ENCODE measurements at regions not wholly inside any gene's neighbourhood (a gene's known extent, or its start where the extent isn't known, plus 50 kb on each side); places are given as distances from the start of the nearest gene placed in this dataset.

DNA sequence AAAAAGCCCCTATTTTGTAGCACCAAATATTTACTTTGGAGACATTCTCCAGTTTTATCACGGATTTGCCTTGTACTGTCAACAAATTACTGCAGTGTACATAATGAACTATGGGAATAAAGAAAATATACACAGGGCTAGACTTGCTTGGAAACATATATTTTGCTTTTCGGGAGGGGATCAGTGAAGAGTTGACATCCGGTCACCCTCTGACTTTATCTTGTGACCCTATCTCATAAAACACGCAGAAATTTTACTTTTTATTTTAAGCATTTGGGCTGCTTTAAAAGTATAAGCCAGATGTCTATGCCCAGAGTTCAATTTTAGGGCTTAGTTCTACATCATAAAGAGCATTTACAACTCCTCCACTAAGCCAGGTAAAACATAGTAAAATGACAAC is 630.7 kb downstream of the TOX3 start:
- no peak for TF ChIP-seq GATA3 (IDR thresholded peaks at IDR 0.05; ENCODE audit: low read depth, low read length)
- TF ChIP-seq GATA2 (IDR thresholded peaks at IDR 0.05; ENCODE audit: low read depth, low read length) = no peak

DNA sequence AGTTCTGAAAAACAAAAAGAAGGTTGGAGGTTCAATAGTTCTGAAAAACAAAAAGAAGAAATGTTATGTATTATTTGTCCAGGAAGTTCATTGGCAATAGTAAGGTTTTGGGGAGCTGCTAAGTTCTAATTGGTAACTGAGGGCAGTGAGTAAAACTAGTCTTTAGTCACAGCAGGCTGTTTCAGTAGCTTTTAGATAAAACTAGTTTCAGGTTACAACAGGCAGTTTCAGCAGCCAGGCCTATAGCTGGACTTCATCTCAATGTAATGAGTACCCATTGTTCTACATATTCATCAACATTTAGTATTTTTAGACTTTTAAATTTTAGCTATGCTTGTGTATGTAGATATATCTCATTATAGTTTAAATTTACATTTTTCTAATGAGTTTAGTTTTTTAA is 639.3 kb downstream of the TOX3 start:
- no peak for TF ChIP-seq GATA2 (IDR thresholded peaks at IDR 0.05; ENCODE audit: low read depth, low read length)
- no peak for TF ChIP-seq GATA3 (IDR thresholded peaks at IDR 0.05; ENCODE audit: low read depth, low read length)

DNA sequence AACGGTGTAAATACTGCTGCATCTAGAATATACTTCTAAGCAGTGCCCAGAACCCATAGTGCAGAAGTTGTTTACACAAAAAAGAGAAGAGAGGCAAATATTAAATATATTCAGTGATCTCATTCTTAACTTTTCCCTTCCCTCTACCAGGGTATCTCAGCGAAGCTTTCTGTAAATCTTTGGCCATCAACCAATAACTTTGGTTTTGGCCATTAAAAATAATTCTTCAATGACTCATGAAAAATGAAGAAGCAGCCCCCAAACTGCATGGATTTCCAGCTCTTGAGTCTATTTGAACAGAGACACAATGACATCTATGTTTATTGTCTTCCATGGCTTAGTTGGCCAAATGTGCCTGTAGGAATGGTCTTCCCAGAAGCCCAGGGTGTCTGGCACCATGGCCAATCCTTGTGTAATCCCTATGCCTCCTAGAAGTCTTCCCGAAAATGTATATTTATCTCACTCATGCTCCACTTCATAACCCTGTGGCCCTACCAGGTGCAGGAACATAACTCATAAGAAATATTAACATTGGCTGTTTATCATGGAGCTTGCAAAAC is 646.6 kb downstream of the TOX3 start:
- TF ChIP-seq GATA3 (IDR thresholded peaks at IDR 0.05; ENCODE audit: low read depth, low read length) = no peak

DNA sequence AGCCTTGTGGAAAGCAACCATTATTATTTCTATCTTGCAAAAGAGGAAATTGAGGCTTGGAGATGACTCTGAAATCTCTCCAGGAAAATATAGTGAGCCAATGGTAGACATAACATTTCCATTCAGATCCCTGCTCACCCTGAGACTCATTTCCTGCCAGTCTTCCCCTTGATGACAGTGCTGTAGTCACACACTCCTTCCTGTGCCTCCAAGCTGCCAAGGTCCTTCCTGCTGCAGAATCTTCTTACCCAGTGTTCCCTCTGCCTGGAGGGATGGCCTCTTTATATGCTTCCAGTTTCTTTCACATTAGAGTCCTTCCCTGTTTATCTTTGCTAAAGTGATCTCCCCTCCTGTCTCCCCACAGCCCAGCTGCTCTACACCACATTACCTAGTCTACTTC is 648.1 kb downstream of the TOX3 start:
- TF ChIP-seq GATA2 (IDR thresholded peaks at IDR 0.05; ENCODE audit: low read depth, low read length) (no peak), GATA3 (IDR thresholded peaks at IDR 0.05; ENCODE audit: low read depth, low read length) (no peak)

DNA sequence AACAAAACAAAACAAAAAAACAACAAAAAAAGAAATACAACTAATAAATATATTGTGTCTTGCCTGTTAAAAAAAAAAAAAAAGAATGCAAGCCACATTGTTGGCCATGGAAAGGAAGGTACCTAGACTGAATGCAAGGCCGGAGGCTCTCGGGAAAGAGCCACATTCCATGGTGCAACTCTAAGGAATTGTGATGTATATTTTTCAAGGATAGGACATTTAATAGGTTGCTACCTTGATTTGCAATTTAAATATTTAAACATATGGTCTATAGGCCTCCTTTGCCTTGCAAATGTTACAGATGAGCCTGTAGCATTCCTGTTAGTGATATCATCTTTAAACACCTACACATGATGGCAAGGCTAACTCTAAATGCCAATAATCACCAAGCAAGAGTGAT is 650.9 kb downstream of the TOX3 start:
- no peak for TF ChIP-seq GATA2 (IDR thresholded peaks at IDR 0.05; ENCODE audit: low read depth, low read length)

DNA sequence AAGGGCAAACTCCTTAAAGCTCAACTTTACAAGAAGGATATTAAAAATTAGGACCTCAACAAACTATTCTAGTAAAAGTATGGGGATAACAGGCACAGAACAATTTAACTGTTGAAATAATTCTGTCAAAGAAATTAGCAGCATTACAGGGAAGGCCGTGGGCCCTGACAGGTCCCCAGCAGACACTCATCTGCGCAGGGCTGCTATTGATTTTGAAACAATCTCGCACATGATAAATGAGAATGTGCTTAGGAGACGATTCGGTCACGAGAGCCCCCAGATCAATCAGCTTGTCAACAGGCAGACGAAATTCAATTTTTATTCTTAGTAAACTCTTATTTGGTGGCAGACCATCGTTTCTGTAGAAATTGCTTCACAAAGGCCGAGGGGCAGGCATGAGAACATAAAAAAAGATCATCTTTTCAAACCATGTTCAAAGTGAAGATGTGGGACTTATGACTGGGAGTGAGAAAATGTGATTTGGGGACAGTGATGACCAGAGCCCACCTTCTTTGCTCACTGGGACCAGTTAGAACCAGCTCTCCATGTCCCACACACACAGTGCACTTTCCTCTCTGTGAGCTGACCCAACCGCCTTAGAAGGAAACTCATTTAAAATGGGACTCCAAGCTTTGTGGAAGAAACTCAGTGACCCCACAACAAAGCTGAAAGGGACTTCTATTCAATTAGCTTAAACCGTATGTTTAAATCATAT is 654.5 kb downstream of the TOX3 start:
- no peak for TF ChIP-seq GATA3 (IDR thresholded peaks at IDR 0.05; ENCODE audit: low read depth, low read length)
- no peak for TF ChIP-seq GATA2 (IDR thresholded peaks at IDR 0.05; ENCODE audit: low read depth, low read length)

DNA sequence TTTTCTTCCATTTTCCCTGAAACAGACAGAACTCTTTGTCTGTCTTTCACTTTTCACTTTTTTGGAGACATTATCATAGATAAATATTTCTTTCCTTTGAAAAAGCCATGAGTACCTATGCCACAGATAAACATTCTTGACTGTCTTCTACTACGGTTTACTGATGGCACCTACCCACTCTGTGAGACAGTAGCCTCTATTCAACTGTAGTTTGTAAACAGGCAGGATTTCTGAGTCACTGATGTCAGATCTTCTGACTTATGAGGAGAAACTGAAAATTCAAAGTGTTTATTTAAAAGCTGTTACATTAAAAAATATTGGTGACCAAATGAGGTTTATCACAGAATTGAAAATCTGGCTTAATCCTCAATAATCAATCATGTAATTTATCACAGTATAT is 658.4 kb downstream of the TOX3 start:
- no peak for TF ChIP-seq GATA2 (IDR thresholded peaks at IDR 0.05; ENCODE audit: low read depth, low read length)
- no peak for TF ChIP-seq GATA3 (IDR thresholded peaks at IDR 0.05; ENCODE audit: low read depth, low read length)

DNA sequence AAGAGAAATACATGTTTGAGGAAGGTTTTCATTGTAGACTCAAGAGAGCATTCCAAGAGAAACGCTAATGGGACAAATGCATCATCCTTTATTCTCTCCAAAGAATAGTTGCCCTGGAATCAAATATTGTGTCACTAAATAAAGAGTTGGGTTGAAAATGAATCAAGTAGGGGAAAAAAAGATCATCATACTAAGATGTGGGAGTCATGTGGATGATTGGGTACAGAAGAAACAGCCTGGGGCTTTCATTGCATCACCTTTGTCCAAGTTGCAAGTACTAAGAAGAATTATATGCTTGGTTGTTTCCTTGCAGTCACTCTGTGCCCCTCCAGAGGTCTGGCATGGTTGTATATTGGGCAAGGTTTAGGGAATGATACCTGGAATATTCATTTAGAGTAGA is 658.9 kb downstream of the TOX3 start:
- TF ChIP-seq GATA2 (IDR thresholded peaks at IDR 0.05; ENCODE audit: low read depth, low read length) = no peak
- no peak for TF ChIP-seq GATA3 (IDR thresholded peaks at IDR 0.05; ENCODE audit: low read depth, low read length)

DNA sequence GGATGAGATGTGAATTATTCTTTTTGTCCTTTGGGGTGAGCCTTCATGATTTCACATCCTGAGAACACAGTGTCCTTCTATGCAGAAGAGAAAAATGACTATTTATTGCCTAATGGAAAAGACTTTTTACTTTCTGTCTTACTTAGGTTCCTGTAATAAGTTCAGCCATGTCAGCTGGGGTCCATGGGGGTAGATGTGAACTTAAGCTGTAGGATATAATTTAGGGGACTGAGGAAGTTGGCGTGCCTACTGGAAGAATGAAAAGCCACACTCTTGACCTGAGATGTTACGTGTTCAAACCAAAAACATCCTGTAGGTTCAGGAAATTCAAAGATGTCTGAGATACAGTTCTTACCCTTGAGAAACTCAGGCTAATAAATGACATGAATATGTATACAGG is 660.5 kb downstream of the TOX3 start:
- no peak for TF ChIP-seq GATA3 (IDR thresholded peaks at IDR 0.05; ENCODE audit: low read depth, low read length)
- no peak for TF ChIP-seq GATA2 (IDR thresholded peaks at IDR 0.05; ENCODE audit: low read depth, low read length)

DNA sequence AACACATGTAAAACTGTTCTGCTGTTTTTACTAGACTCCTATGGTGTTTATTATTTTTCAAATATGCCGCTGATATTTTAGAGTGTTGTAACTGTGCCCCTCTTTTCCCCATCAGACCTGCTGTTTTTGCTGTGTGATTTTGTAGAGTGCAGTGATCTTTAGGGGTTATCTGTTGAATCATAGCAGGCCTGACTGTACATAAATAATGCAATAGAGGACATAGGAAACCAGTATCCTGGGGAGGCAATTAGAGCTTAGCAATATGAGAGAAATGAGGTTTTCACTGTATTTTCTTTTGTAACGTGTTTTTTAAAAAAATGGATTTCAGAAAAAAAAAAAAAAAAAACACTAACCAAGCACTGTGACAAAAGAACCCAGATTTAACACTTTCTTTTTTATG is 662.2 kb downstream of the TOX3 start:
- TF ChIP-seq GATA3 (IDR thresholded peaks at IDR 0.05; ENCODE audit: low read depth, low read length) = no peak
- TF ChIP-seq GATA2 (IDR thresholded peaks at IDR 0.05; ENCODE audit: low read depth, low read length) = no peak

DNA sequence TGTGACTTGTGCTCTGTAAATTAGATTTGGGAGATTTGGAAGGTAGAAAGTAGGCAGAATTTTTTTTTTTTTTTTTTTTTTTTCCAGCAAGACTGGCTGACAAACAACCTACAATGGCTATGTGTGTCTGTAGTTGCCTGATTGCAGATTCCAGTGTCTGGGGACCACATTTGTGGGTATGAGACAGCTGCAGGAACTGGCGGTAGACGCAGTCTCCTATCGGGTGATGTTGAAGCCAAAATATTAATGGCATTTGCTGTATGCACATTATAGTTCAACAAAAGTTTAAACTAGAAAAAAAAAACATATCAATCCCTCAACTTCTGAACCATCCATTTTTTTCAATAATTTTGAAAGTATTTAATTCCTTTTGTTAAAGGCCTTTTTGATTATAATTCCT is 665.2 kb downstream of the TOX3 start:
- TF ChIP-seq GATA3 (IDR thresholded peaks at IDR 0.05; ENCODE audit: low read depth, low read length) (no peak), GATA2 (IDR thresholded peaks at IDR 0.05; ENCODE audit: low read depth, low read length) (no peak)

DNA sequence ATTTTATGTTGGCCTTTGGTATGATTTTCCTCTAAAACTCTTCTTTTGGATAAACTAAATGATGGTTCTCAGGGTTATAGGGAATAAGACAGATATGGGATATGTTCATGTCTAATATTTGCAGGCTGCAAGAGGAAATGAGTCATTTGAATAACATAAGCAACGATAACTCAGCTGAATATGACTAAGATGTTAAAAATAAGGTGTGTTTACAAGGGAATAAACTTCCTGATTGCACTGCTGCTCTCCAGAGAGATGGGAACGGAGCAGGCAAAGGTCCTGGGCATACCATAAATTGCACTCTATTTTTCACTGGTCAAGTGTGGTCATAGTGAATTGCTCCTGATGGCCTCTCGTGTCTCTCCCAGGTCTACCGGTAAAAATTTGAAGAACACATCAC is 666.2 kb downstream of the TOX3 start:
- TF ChIP-seq GATA3 (IDR thresholded peaks at IDR 0.05; ENCODE audit: low read depth, low read length) (no peak), GATA2 (IDR thresholded peaks at IDR 0.05; ENCODE audit: low read depth, low read length) (no peak)

DNA sequence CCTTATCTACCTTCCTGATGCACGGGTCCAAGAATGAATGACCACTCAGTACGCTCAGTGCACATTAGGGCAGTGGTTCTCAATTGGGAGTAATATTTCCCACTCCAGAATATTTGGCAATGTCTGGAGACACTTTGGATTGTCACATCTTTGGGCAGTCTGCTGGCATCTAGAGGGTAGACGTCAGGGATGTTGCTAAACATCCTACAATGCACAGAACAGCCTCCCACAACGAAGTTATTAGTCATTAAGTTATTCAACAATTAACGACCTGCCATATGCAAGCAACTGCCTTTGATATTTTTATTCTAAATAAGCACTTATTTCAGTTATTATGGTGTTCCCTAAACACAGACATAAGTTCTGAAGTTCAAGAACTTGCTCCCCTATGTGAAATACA is 669.3 kb downstream of the TOX3 start:
- TF ChIP-seq GATA2 (IDR thresholded peaks at IDR 0.05; ENCODE audit: low read depth, low read length) = no peak
- no peak for TF ChIP-seq GATA3 (IDR thresholded peaks at IDR 0.05; ENCODE audit: low read depth, low read length)

DNA sequence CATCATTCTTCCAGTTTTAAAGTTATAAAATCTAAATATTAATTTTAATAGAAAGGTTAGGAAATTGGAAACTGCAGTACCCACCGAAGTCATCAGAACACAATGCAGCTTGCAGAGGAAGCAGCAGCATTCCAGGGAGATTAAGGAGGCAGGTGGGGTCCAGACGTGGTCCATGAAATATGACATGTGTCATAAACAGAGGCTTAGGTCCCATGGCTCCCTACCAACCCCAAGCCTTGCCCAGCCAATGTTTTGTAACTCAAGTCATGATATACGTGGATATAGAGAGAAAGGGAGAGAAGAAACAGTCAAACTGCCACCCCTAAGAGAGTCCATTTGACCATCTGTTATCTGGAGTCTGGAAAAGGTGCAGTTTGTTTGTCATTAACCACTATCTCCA is 670.0 kb downstream of the TOX3 start:
- TF ChIP-seq GATA2 (IDR thresholded peaks at IDR 0.05; ENCODE audit: low read depth, low read length) = no peak
- no peak for TF ChIP-seq GATA3 (IDR thresholded peaks at IDR 0.05; ENCODE audit: low read depth, low read length)

DNA sequence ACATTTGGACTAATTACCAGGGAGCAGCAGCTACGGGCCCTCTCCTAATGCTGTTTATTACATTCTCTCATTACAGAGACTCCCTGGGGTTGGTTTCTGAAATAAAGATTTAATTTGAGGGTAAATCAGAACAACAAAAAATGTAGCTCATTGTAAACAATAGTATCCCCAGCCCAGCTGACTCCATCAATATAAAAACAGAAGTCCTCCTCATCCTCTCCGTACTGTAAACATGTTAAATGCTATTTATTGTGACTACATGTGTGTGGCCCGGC is 670.4 kb downstream of the TOX3 start:
- TF ChIP-seq GATA3 (IDR thresholded peaks at IDR 0.05; ENCODE audit: low read depth, low read length) (no peak), GATA2 (IDR thresholded peaks at IDR 0.05; ENCODE audit: low read depth, low read length) (no peak)

All from SH-SY5Y (cell line).